ENCODE measurements at regions not wholly inside any gene's neighbourhood (a gene's known extent, or its start where the extent isn't known, plus 50 kb on each side); places are given as distances from the start of the nearest gene placed in this dataset.

DNA sequence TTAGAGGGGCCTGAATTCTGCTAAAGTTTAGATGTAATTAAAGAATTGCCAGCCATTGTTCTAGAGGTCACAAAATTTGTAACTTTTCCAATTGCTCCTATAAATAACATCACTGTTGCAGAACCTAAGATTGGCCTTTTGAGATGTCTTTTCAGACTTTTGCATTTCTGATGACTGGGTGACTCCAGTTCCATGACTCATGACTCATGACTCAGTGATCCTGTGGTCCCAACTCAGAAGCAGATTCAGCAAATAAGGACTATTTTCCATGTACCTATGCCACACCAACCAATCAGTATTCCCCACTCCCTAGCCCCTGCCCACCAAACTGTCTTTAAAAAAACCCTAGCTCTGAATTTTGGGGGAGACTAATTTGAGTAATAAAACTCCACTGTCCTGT, 740.9 kb downstream of the CDH8 start:
- no peaks in the 10 kb centered on the region for H4K20me1 ChIP-seq (replicated peaks; ENCODE audit: control insufficient read depth, insufficient read depth, low read length)
- no peak overlapping the region for H3K27ac ChIP-seq (ENCODE audit: extremely low read depth, low read depth, low read length)
- ATAC-seq (no peak), FAIRE-seq (no peak), DNase-seq (ENCODE audit: extremely low read depth in 1 of 4, low spot score in 3 of 4) (no peak)
- in situ Hi-C loops (cut with MboI) (no loop called here), intact Hi-C loops (cut with micrococcal nuclease) (no loop called here)
- no peak overlapping the region for H3K4me2 ChIP-seq (ENCODE audit: insufficient read depth, low read length)
- POLR2A ChIA-PET: no interaction called here
- H3K79me2 ChIP-seq (ENCODE audit: control insufficient read depth, insufficient read depth, low read length): no peaks in the 10 kb centered on the region
- no peaks in the 10 kb centered on the region for H3K9me1 ChIP-seq (ENCODE audit: control insufficient read depth, insufficient read depth, low read length)
- no peak overlapping the region for H2AFZ ChIP-seq (ENCODE audit: low read depth, low read length)
- no peak overlapping the region for H3K4me3 ChIP-seq
- no peaks in the 10 kb centered on the region for H3K4me1 ChIP-seq (replicated peaks in 1 of 2; ENCODE audit: control insufficient read depth in 2 of 2, insufficient read depth in 2 of 2, low read length in 2 of 2)
- no TSS peak for BruUV-seq (replicated peaks)
- TF ChIP-seq CCAR2 (IDR thresholded peaks at IDR 0.05; ENCODE audit: low read depth, low read length) (no peak), XRCC5 (IDR thresholded peaks at IDR 0.05; ENCODE audit: low read depth, low read length) (no peak), ZNF146 (CRISPR knock-in tag; IDR thresholded peaks at IDR 0.05; ENCODE audit: unreplicated experiment) (no peak), TEAD4 (IDR thresholded peaks at IDR 0.05; ENCODE audit: low read length) (no peak), TEAD4 (CRISPR knock-in tag; IDR thresholded peaks at IDR 0.05; ENCODE audit: borderline replicate concordance) (no peak), SRF (CRISPR knock-in tag; IDR thresholded peaks at IDR 0.05) (no peak), RBM22 (IDR thresholded peaks at IDR 0.05; ENCODE audit: low read depth, low read length, poor library complexity, severe bottlenecking) (no peak), ILK (tag; IDR thresholded peaks at IDR 0.05; ENCODE audit: borderline replicate concordance, low read depth) (no peak), STAT5A (IDR thresholded peaks at IDR 0.05; ENCODE audit: borderline replicate concordance, low read length) (no peak), ZNF644 (tag; IDR thresholded peaks at IDR 0.05; ENCODE audit: low read depth) (no peak)
- TF ChIP-seq, protein P1, sequence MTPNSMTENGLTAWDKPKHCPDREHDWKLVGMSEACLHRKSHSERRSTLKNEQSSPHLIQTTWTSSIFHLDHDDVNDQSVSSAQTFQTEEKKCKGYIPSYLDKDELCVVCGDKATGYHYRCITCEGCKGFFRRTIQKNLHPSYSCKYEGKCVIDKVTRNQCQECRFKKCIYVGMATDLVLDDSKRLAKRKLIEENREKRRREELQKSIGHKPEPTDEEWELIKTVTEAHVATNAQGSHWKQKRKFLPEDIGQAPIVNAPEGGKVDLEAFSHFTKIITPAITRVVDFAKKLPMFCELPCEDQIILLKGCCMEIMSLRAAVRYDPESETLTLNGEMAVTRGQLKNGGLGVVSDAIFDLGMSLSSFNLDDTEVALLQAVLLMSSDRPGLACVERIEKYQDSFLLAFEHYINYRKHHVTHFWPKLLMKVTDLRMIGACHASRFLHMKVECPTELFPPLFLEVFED (CRISPR knock-in tag; conservative IDR thresholded peaks at IDR 0.05): no peak
- TF ChIP-seq, protein P2, sequence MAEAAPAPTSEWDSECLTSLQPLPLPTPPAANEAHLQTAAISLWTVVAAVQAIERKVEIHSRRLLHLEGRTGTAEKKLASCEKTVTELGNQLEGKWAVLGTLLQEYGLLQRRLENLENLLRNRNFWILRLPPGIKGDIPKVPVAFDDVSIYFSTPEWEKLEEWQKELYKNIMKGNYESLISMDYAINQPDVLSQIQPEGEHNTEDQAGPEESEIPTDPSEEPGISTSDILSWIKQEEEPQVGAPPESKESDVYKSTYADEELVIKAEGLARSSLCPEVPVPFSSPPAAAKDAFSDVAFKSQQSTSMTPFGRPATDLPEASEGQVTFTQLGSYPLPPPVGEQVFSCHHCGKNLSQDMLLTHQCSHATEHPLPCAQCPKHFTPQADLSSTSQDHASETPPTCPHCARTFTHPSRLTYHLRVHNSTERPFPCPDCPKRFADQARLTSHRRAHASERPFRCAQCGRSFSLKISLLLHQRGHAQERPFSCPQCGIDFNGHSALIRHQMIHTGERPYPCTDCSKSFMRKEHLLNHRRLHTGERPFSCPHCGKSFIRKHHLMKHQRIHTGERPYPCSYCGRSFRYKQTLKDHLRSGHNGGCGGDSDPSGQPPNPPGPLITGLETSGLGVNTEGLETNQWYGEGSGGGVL (CRISPR knock-in tag; IDR thresholded peaks at IDR 0.05): no peak
- H3K9me3 ChIP-seq (replicated peaks; ENCODE audit: control insufficient read depth, insufficient read depth, low read depth, low read length): no peaks in the 10 kb centered on the region
- CTCF ChIA-PET (ENCODE audit: low intra/inter-chr PET ratio): no interaction called here
- no peaks in the 10 kb centered on the region for H3K27me3 ChIP-seq (ENCODE audit: control insufficient read depth in 2 of 2, insufficient read depth in 2 of 2, low read length in 2 of 2)
- H3K9ac ChIP-seq (ENCODE audit: insufficient read depth in 1 of 2, low read depth in 2 of 2, low read length in 2 of 2): no peak overlapping the region
- no peaks in the 10 kb centered on the region for H3K36me3 ChIP-seq (ENCODE audit: control insufficient read depth, insufficient read depth, low read length)
